ENCODE measurements at regions not wholly inside any gene's neighbourhood (a gene's known extent, or its start where the extent isn't known, plus 50 kb on each side); places are given as distances from the start of the nearest gene placed in this dataset.

DNA sequence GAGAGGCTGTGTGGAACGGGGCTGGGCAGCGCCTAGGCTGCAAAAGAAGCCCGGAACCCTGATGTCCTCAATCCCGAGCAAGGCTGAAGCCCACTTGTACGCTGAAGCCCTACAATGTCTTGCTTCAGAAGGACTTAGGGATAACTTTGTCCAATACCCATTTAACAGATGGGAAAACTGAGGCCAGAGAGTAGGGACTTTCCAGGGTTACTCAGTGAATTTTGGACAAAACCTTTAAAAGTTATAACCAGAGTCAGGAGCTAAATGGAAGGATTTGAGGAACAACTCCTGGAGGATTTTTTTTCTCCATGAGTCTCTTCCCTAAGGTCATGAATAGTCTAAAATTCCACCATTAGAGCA, 161.2 kb downstream of the IRX5 start:
- Histone ChIP-seq H3K36me3 (ENCODE audit: insufficient read depth) (no peaks in the 10 kb centered on the region), H3K79me2 (replicated peaks; ENCODE audit: insufficient read depth) (no peaks in the 10 kb centered on the region), H2AFZ (no peak overlapping the region; the same call in 1 of the 2 replicates), H3K27ac (ENCODE audit: low read depth) (no peak overlapping the region), H3K4me1 (ENCODE audit: insufficient read depth) (no peaks in the 10 kb centered on the region), H3K27me3 (ENCODE audit: insufficient read depth) (no peaks in the 10 kb centered on the region), H3K4me2 (no peak overlapping the region), H3K9me2 (ENCODE audit: insufficient read depth) (0 out of 2 replicates have a peak, but pooled peaks cover 3% of the 10 kb centered on the region), H3K4me3 (no peak overlapping the region), H3F3A (replicated peaks; ENCODE audit: low read depth) (no peaks in the 10 kb centered on the region), H4K20me1 (replicated peaks; ENCODE audit: insufficient read depth) (no peaks in the 10 kb centered on the region)
- Mint-ChIP-seq H3K27ac (no peak overlapping the region), H3K36me3 (ENCODE audit: low read depth) (no peaks in the 10 kb centered on the region), H3K9me3 (peaks cover 4% of the 10 kb centered on the region; the same call in 2 of the 3 replicates), H3K4me3 (no peak overlapping the region), H3K27me3 (ENCODE audit: insufficient read depth, low read depth, poor library complexity) (peaks cover 2% of the 10 kb centered on the region), H3K4me1 (no peaks in the 10 kb centered on the region)
- no peak for TF ChIP-seq CREB1 (CRISPR knock-in tag; IDR thresholded peaks at IDR 0.05; ENCODE audit: low read depth)
- TF ChIP-seq, protein P1, sequence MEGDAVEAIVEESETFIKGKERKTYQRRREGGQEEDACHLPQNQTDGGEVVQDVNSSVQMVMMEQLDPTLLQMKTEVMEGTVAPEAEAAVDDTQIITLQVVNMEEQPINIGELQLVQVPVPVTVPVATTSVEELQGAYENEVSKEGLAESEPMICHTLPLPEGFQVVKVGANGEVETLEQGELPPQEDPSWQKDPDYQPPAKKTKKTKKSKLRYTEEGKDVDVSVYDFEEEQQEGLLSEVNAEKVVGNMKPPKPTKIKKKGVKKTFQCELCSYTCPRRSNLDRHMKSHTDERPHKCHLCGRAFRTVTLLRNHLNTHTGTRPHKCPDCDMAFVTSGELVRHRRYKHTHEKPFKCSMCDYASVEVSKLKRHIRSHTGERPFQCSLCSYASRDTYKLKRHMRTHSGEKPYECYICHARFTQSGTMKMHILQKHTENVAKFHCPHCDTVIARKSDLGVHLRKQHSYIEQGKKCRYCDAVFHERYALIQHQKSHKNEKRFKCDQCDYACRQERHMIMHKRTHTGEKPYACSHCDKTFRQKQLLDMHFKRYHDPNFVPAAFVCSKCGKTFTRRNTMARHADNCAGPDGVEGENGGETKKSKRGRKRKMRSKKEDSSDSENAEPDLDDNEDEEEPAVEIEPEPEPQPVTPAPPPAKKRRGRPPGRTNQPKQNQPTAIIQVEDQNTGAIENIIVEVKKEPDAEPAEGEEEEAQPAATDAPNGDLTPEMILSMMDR (conservative IDR thresholded peaks at IDR 0.05; ENCODE audit: low read depth in 2 of 2): no peak
- no peak for DNase-seq (ENCODE audit: low spot score)
- no peak for ATAC-seq

- DNase-seq (ENCODE audit: low spot score) (no peak), ATAC-seq (no peak)
- peaks cover 4% of the 10 kb centered on the region; the same call in 2 of the 3 replicates for H3K4me1 Mint-ChIP-seq
- H3K36me3 Mint-ChIP-seq (ENCODE audit: low read depth): no peaks in the 10 kb centered on the region
- Histone ChIP-seq H3K36me3 (ENCODE audit: insufficient read depth) (no peaks in the 10 kb centered on the region), H3K4me2 (no peak overlapping the region), H3F3A (replicated peaks; ENCODE audit: low read depth) (no peaks in the 10 kb centered on the region), H3K27me3 (ENCODE audit: insufficient read depth) (no peaks in the 10 kb centered on the region), H4K20me1 (replicated peaks; ENCODE audit: insufficient read depth) (no peaks in the 10 kb centered on the region), H2AFZ (no peak overlapping the region), H3K4me3 (no peak overlapping the region), H3K9me2 (ENCODE audit: insufficient read depth) (no peaks in the 10 kb centered on the region), H3K4me1 (ENCODE audit: insufficient read depth) (no peaks in the 10 kb centered on the region), H3K27ac (ENCODE audit: low read depth) (no peak overlapping the region), H3K79me2 (replicated peaks; ENCODE audit: insufficient read depth) (no peaks in the 10 kb centered on the region)
- TF ChIP-seq JUNB (IDR thresholded peaks at IDR 0.05; ENCODE audit: unreplicated experiment) (no peak), ZNF331 (CRISPR knock-in tag; IDR thresholded peaks at IDR 0.05; ENCODE audit: low read depth) (no peak), POLR2AphosphoS5 (IDR thresholded peaks at IDR 0.05; ENCODE audit: low read depth) (no peak), ETS1 (IDR thresholded peaks at IDR 0.05) (no peak), EZH2phosphoT487 (IDR thresholded peaks at IDR 0.05; ENCODE audit: unreplicated experiment) (no peak), ZNF114 (CRISPR knock-in tag; IDR thresholded peaks at IDR 0.05) (no peak)
- TF ChIP-seq, protein P1 (conservative IDR thresholded peaks at IDR 0.05; ENCODE audit: low read depth in 2 of 2): no peak
- H3K27me3 Mint-ChIP-seq (ENCODE audit: insufficient read depth, low read depth, poor library complexity): peaks cover 11% of the 10 kb centered on the region
- peaks cover 12% of the 10 kb centered on the region for H3K9me3 Mint-ChIP-seq
- H3K4me3 Mint-ChIP-seq: no peak overlapping the region
- H3K27ac Mint-ChIP-seq: no peak overlapping the region
These were observed 169.4 kb downstream of the IRX5 start for GRCh38 chr16:55100100-55100499.
